GM12878 (cell line): ENCODE measurements at regions not wholly inside any gene's neighbourhood (a gene's known extent, or its start where the extent isn't known, plus 50 kb on each side); places are given as distances from the start of the nearest gene placed in this dataset.

Experiments used
- ATAC-seq: fragments of 200-7000 bp; cut with Tn5 transposase; 3 replicates; pipeline ENCODE4 v1.9.1; 2020; ENCODE audit warnings: mild to moderate bottlenecking, moderate library complexity
- BruUV-seq: library from RNA; stranded (reverse); fragments of 400-500 nt; replicated peaks from 2 replicates; lab custom pipeline; 2021; lab: Mats Ljungman, UMichigan
- CTCF ChIA-PET: fragments of 300-600 bp; sonication (Branson Sonifier 250); formaldehyde crosslinking; extraction: SDS; loops from one replicate; lab custom pipeline; 2021; ENCODE audit warnings: inconsistent platforms; lab: Yijun Ruan, JAX
- POLR2A ChIA-PET: fragments of 350-600 bp; formaldehyde crosslinking; extraction: SDS; loops from one replicate; lab custom pipeline; 2021; ENCODE audit warnings: inconsistent platforms; lab: Charles Lee
- RAD21 ChIA-PET: fragments of 300-600 bp; sonication (Branson Sonifier 250); formaldehyde crosslinking; loops from one replicate; lab custom pipeline; 2023; ENCODE audit warnings: antibody characterized with exemption; ENCODE audit not compliant: unreplicated experiment; lab: Charles Lee
- SMC1A ChIA-PET: fragments of 300-600 bp; sonication (Branson Sonifier 250); formaldehyde crosslinking; loops from one replicate; lab custom pipeline; 2023; ENCODE audit not compliant: unreplicated experiment, uncharacterized antibody; lab: Charles Lee
- DNase-seq: peaks from one replicate; pipeline ENCODE4 v3.0.0-alpha.2; 2011; ENCODE audit warnings: low read depth, low spot score
- FAIRE-seq: peaks from 3 replicates; lab custom pipeline; 2011; peaks lifted over from hg19 to GRCh38; lab: Jason Lieb, UNC
- H2AFZ ChIP-seq: 2 replicates; pipeline ENCODE4 v1.6.0; 2011; ENCODE audit warnings: low read depth, low read length, control low read depth; ENCODE audit not compliant: control insufficient read depth
- H3K27ac ChIP-seq: 2 replicates; pipeline ENCODE4 v1.5.1; 2011; ENCODE audit warnings: control low read depth; ENCODE audit not compliant: control insufficient read depth, insufficient read depth
- H3K27me3 ChIP-seq, 2 experiments: replicated peaks in 1 of 2; 2 replicates each; pipeline versions ENCODE4 v1.6.0 to v1.6.1; 2011; ENCODE audit warnings: low read length in 1 of 2; ENCODE audit not compliant: control insufficient read depth in 2 of 2, insufficient read depth in 2 of 2
- H3K36me3 ChIP-seq, 2 experiments: 2 replicates each; pipeline ENCODE4 v1.5.1; 2011; ENCODE audit warnings: low read length in 1 of 2; ENCODE audit not compliant: control insufficient read depth in 2 of 2, insufficient read depth in 2 of 2
- H3K4me1 ChIP-seq: 2 replicates; pipeline ENCODE4 v1.6.1; 2011; ENCODE audit warnings: mild to moderate bottlenecking, low read length, moderate library complexity, mixed read lengths; ENCODE audit not compliant: control insufficient read depth, insufficient read depth
- H3K4me2 ChIP-seq: 2 replicates; pipeline ENCODE4 v1.6.0; 2011; ENCODE audit warnings: control low read depth; ENCODE audit not compliant: control insufficient read depth, insufficient read depth
- H3K4me3 ChIP-seq: fragments of 200-600 bp; sonication (generic); 2 replicates; pipeline ENCODE4 v1.5.1; 2016
- H3K79me2 ChIP-seq: 2 replicates; pipeline ENCODE4 v1.6.0; 2011; ENCODE audit warnings: low read length; ENCODE audit not compliant: control insufficient read depth, insufficient read depth
- H3K9ac ChIP-seq: 2 replicates; pipeline ENCODE4 v1.8.0; 2011; ENCODE audit warnings: low read length, control low read depth, mixed read lengths; ENCODE audit not compliant: control insufficient read depth, insufficient read depth
- H3K9me3 ChIP-seq: replicated peaks from 3 replicates; pipeline ENCODE4 v1.5.1; 2011; ENCODE audit warnings: mild to moderate bottlenecking, low read length; ENCODE audit not compliant: control insufficient read depth, insufficient read depth
- H4K20me1 ChIP-seq: 2 replicates; pipeline ENCODE4 v1.6.0; 2011; ENCODE audit not compliant: control insufficient read depth, insufficient read depth
- BCL11A ChIP-seq: IDR thresholded peaks from 2 replicates; pipeline ENCODE4 v1.6.1; 2011; ENCODE audit warnings: low read depth, low read length
- EP300 ChIP-seq, 2 experiments: fragments of 150-350 bp in 1 of 2; IDR thresholded peaks; 2 replicates each; pipeline ENCODE4 v1.6.1; 2011 to 2012; ENCODE audit warnings: low read depth in 2 of 2, low read length in 2 of 2, borderline replicate concordance in 1 of 2, improper control_type of control experiment in 1 of 2, inconsistent platforms in 1 of 2; ENCODE audit not compliant: control insufficient read depth in 1 of 2
- KAT2A ChIP-seq: conservative IDR thresholded peaks from 2 replicates; pipeline ENCODE4 v1.6.1; 2011; ENCODE audit warnings: low read depth, low read length; ENCODE audit not compliant: control insufficient read depth
- KLF5 ChIP-seq: fragments of 450-650 bp; IDR thresholded peaks from 2 replicates; pipeline ENCODE4 v1.6.1; 2014; ENCODE audit warnings: mild to moderate bottlenecking; ENCODE audit not compliant: partially characterized antibody
- MYC ChIP-seq: IDR thresholded peaks from 2 replicates; pipeline ENCODE4 v1.6.1; 2011; ENCODE audit warnings: mild to moderate bottlenecking, low read length, moderate library complexity, inconsistent platforms; ENCODE audit not compliant: insufficient read depth, insufficient replicate concordance, insufficient read length, severe bottlenecking
- NFIC ChIP-seq: IDR thresholded peaks from 2 replicates; pipeline ENCODE4 v1.6.1; 2012; ENCODE audit warnings: low read depth, mild to moderate bottlenecking, inconsistent platforms, low read length, moderate library complexity
- NFYA ChIP-seq: IDR thresholded peaks from 2 replicates; pipeline ENCODE4 v1.6.1; 2011; ENCODE audit warnings: low read depth, mild to moderate bottlenecking, low read length, improper control_type of control experiment, borderline replicate concordance
- POLR2AphosphoS2 ChIP-seq: IDR thresholded peaks from 2 replicates; pipeline ENCODE4 v1.6.1; 2011; ENCODE audit warnings: low read depth, mild to moderate bottlenecking, low read length, improper control_type of control experiment, moderate library complexity
- POU2F2 ChIP-seq: IDR thresholded peaks from 3 replicates; pipeline ENCODE4 v1.6.1; 2011; ENCODE audit warnings: low read depth, mild to moderate bottlenecking, low read length, borderline replicate concordance
- RB1 ChIP-seq: fragments of 450-650 bp; formaldehyde crosslinking; IDR thresholded peaks from 2 replicates; pipeline ENCODE4 v1.6.1; 2017; ENCODE audit warnings: mild to moderate bottlenecking, borderline replicate concordance
- WGBS: methylation state at CpG from one replicate; pipeline ENCODE4 v1.1.6; 2016; ENCODE audit warnings: low lambda C conversion rate; ENCODE audit not compliant: insufficient replicate concordance, insufficient coverage; ENCODE audit errors: missing lambda C conversion rate; 5-methylcytosine and 5-hydroxymethylcytosine counted together
- in situ Hi-C: fragments of 300-500 bp; cut with MboI; formaldehyde crosslinking; loops from 9 replicates; pipeline ENCODE4 v1.14.3; 2018; ENCODE audit warnings: mixed read lengths
- intact Hi-C: fragments of 100-400 bp; cut with micrococcal nuclease; formaldehyde crosslinking; loops from one replicate; pipeline ENCODE4 v1.14.2; 2022; ENCODE audit not compliant: unreplicated experiment
- TF ChIP-seq, protein P1 (sequence below): IDR thresholded peaks from 2 replicates; pipeline ENCODE4 v1.6.1; 2011; ENCODE audit warnings: borderline replicate concordance, low read depth, mild to moderate bottlenecking, moderate library complexity, mixed read lengths, low read length; ENCODE audit not compliant: insufficient read depth; ENCODE audit errors: extremely low read length
- TF ChIP-seq, protein P2 (sequence below), 3 experiments: IDR thresholded peaks in 2 of 3; conservative IDR thresholded peaks in 1 of 3; 2 replicates each; pipeline ENCODE4 v1.5.1; 2011; ENCODE audit warnings: low read depth in 3 of 3, low read length in 3 of 3, mild to moderate bottlenecking in 3 of 3, control low read depth in 2 of 3, moderate library complexity in 2 of 3, inconsistent platforms in 1 of 3, mixed read lengths in 1 of 3; ENCODE audit not compliant: control insufficient read depth in 2 of 3, insufficient read depth in 1 of 3; ENCODE audit errors: extremely low read depth in 1 of 3

DNA sequence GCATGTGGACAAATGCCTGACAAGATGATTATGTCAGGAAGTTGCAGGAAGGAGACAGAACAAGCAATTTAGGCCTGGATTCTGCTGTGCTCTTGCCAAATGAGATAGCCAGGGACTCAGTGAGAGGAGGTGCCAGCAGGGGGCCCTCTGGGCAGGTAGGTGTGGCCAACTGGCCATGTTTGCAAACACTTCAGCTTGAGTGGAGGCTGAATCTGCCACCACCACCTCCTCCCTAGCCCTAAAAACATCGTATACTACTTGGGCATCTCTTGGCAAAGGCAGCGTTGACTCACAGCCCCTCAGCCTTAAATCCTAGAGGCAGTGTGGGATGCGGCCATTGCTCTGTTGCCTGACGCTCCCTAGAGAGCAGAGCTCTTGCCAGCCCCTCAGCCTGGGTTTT is 95.1 kb upstream of the PLET1 start:
- no peak overlapping the region for H2AFZ ChIP-seq
- BruUV-seq = no TSS peak
- CTCF ChIA-PET = interaction anchor here (2.7 kb wide), 1 partner anchor 934 kb away, joined by 7 read pairs; no protein-coding TSS in a partner anchor

DNA sequence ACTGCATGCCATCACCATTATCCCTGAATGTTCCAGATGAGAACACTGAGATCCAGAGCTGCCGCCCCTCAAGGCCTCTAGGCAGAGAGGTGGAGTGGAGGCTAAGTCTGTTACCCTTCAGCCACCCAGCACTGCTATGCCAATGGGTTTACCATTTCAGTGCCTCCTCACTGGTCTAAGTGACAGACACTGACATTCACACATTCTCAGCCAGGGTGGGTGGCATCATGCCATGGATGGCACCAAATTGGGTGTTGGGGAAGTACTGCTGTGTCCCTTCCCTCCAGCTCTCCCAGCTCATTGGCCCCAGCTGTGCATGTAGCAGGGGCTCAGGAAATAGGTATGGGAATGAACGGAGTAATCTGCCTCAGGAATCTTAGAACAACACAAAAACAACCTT is 96.8 kb upstream of the PLET1 start:
- no peak overlapping the region for H2AFZ ChIP-seq
- no peak overlapping the region for H3K4me2 ChIP-seq
- DNase-seq = no peak
- RAD21 ChIA-PET = no interaction called here
- H4K20me1 ChIP-seq = no peaks in the 10 kb centered on the region
- no peaks in the 10 kb centered on the region for H3K9me3 ChIP-seq
- no peak overlapping the region for H3K27ac ChIP-seq
- no peak for ATAC-seq
- intact Hi-C loops = no loop called here
- no peaks in the 10 kb centered on the region for H3K36me3 ChIP-seq
- POLR2A ChIA-PET = no interaction called here
- 3% methylated on average over 2 of the region's 2 CpGs for WGBS
- no peak for FAIRE-seq
- H3K9ac ChIP-seq = no peak overlapping the region
- no peaks in the 10 kb centered on the region for H3K27me3 ChIP-seq
- no peak overlapping the region for H3K4me3 ChIP-seq
- H3K79me2 ChIP-seq = no peaks in the 10 kb centered on the region
- SMC1A ChIA-PET = no interaction called here
- no TSS peak for BruUV-seq
- H3K4me1 ChIP-seq = no peaks in the 10 kb centered on the region
- CTCF ChIA-PET = no interaction called here
- in situ Hi-C loops = no loop called here
- TF ChIP-seq EP300 (IDR thresholded peaks at IDR 0.05; ENCODE audit: borderline replicate concordance in 1 of 2, control insufficient read depth in 1 of 2, low read depth in 2 of 2, low read length in 2 of 2) (no peak), NFYA (no peak), BCL11A (no peak), NFIC (no peak), RB1 (no peak), MYC (no peak), KLF5 (no peak), POLR2AphosphoS2 (no peak)
- TF ChIP-seq, protein P1, sequence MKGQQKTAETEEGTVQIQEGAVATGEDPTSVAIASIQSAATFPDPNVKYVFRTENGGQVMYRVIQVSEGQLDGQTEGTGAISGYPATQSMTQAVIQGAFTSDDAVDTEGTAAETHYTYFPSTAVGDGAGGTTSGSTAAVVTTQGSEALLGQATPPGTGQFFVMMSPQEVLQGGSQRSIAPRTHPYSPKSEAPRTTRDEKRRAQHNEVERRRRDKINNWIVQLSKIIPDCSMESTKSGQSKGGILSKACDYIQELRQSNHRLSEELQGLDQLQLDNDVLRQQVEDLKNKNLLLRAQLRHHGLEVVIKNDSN = no peak

More for the DNA sequence above, 95.1 kb upstream of the PLET1 start:
- RAD21 ChIA-PET = no interaction called here
- POLR2A ChIA-PET = interaction anchor here (0.6 kb wide), 1 partner anchor 1533 kb away, joined by 7 read pairs; no protein-coding TSS in a partner anchor
- Histone ChIP-seq H3K27ac (no peak overlapping the region), H3K4me2 (no peak overlapping the region), H3K27me3 (no peaks in the 10 kb centered on the region), H4K20me1 (no peaks in the 10 kb centered on the region), H3K36me3 (no peaks in the 10 kb centered on the region), H3K9ac (no peak overlapping the region), H3K4me1 (no peaks in the 10 kb centered on the region), H3K79me2 (no peaks in the 10 kb centered on the region), H3K9me3 (no peaks in the 10 kb centered on the region), H3K4me3 (no peak overlapping the region)
- no peak for DNase-seq
- TF ChIP-seq, protein P2, sequence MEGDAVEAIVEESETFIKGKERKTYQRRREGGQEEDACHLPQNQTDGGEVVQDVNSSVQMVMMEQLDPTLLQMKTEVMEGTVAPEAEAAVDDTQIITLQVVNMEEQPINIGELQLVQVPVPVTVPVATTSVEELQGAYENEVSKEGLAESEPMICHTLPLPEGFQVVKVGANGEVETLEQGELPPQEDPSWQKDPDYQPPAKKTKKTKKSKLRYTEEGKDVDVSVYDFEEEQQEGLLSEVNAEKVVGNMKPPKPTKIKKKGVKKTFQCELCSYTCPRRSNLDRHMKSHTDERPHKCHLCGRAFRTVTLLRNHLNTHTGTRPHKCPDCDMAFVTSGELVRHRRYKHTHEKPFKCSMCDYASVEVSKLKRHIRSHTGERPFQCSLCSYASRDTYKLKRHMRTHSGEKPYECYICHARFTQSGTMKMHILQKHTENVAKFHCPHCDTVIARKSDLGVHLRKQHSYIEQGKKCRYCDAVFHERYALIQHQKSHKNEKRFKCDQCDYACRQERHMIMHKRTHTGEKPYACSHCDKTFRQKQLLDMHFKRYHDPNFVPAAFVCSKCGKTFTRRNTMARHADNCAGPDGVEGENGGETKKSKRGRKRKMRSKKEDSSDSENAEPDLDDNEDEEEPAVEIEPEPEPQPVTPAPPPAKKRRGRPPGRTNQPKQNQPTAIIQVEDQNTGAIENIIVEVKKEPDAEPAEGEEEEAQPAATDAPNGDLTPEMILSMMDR (IDR thresholded peaks at IDR 0.05 in 2 of 3, conservative IDR thresholded peaks at IDR 0.05 in 1 of 3; ENCODE audit: control insufficient read depth in 2 of 3, extremely low read depth in 1 of 3, insufficient read depth in 1 of 3, low read depth in 3 of 3, low read length in 3 of 3) = peak; percentile 16 to 31 (median 30); a peak in 2 of 6 replicates
- TF ChIP-seq POU2F2 (no peak), KAT2A (no peak)
- intact Hi-C loops (no loop called here), in situ Hi-C loops (no loop called here)
- ATAC-seq = peak; percentile 42; the same call in 1 of the 3 replicates
- no peak for FAIRE-seq
- SMC1A ChIA-PET = interaction anchor here (0.9 to 1.4 kb wide), 2 partner anchors 15 to 934 kb away, joined by 3 to 4 read pairs; no protein-coding TSS in a partner anchor
- WGBS = 79% methylated on average over 4 of the region's 4 CpGs
